PFSK-1 (cell line): ENCODE measurements at regions not wholly inside any gene's neighbourhood (a gene's known extent, or its start where the extent isn't known, plus 50 kb on each side); places are given as distances from the start of the nearest gene placed in this dataset.

ENCODE experiments used
- FOXP2 ChIP-seq: optimal IDR thresholded peaks from 2 replicates; pipeline ENCODE3; 2011; ENCODE audit warnings: borderline replicate concordance, control low read depth, inconsistent platforms; ENCODE audit not compliant: insufficient read depth; ENCODE audit errors: extremely low read length, extremely low read depth
- POLR2AphosphoS5 ChIP-seq: IDR thresholded peaks from 2 replicates; pipeline ENCODE4 v1.6.1; 2012; ENCODE audit warnings: low read depth, mild to moderate bottlenecking, control low read depth, low read length, moderate library complexity
- SIN3A ChIP-seq: IDR thresholded peaks from 2 replicates; pipeline ENCODE4 v1.6.1; 2012; ENCODE audit warnings: mild to moderate bottlenecking, low read length, moderate library complexity, borderline replicate concordance; ENCODE audit not compliant: insufficient read depth
- TAF1 ChIP-seq: IDR thresholded peaks from 2 replicates; pipeline ENCODE4 v1.6.1; 2012; ENCODE audit warnings: low read length, control low read depth, borderline replicate concordance; ENCODE audit not compliant: insufficient read depth
- TF ChIP-seq, protein P1 (sequence below), 2 experiments: IDR thresholded peaks; 2 replicates each; pipeline versions ENCODE4 v1.6.1 to v1.8.0; 2011 to 2012; ENCODE audit warnings: low read depth in 2 of 2, low read length in 2 of 2, control low read depth in 1 of 2, inconsistent platforms in 1 of 2, mild to moderate bottlenecking in 1 of 2, moderate library complexity in 1 of 2; ENCODE audit not compliant: insufficient read depth in 1 of 2

DNA sequence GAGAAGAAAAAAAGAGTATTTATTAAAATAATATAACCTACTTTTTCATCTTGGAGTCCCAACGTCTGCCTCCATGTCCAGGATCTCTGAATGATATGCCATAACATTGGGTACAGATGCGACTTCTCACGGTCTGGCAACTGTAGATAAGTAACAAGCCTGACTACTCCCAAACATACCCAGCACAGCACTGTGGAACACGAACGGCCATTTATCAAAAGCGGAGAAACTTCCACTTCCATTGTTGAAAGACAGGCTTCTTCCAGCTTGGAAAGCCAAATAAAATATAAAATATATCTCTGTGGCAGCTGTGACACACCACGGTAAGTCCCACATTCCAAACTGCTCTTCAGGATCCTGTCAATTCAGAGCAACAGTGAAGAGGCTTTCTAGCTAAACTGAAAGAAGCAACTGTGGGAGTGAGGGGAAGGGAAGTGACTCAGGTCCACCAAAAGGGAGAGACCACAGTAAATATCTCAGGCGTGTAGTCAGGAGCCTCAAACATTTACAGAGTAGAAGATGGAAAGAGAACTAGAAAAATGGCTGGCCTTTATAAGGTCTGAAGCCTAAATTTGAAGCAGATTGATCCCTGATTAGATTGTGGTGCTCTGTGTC lies 331.7 kb downstream of the LIG4 start:
- TF ChIP-seq, protein P1, sequence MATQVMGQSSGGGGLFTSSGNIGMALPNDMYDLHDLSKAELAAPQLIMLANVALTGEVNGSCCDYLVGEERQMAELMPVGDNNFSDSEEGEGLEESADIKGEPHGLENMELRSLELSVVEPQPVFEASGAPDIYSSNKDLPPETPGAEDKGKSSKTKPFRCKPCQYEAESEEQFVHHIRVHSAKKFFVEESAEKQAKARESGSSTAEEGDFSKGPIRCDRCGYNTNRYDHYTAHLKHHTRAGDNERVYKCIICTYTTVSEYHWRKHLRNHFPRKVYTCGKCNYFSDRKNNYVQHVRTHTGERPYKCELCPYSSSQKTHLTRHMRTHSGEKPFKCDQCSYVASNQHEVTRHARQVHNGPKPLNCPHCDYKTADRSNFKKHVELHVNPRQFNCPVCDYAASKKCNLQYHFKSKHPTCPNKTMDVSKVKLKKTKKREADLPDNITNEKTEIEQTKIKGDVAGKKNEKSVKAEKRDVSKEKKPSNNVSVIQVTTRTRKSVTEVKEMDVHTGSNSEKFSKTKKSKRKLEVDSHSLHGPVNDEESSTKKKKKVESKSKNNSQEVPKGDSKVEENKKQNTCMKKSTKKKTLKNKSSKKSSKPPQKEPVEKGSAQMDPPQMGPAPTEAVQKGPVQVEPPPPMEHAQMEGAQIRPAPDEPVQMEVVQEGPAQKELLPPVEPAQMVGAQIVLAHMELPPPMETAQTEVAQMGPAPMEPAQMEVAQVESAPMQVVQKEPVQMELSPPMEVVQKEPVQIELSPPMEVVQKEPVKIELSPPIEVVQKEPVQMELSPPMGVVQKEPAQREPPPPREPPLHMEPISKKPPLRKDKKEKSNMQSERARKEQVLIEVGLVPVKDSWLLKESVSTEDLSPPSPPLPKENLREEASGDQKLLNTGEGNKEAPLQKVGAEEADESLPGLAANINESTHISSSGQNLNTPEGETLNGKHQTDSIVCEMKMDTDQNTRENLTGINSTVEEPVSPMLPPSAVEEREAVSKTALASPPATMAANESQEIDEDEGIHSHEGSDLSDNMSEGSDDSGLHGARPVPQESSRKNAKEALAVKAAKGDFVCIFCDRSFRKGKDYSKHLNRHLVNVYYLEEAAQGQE (IDR thresholded peaks at IDR 0.05; ENCODE audit: insufficient read depth in 1 of 2, low read depth in 2 of 2, low read length in 2 of 2) = no peak
- no peak for TF ChIP-seq POLR2AphosphoS5
- TF ChIP-seq FOXP2 = no peak
- no peak for TF ChIP-seq SIN3A
- TF ChIP-seq TAF1 = no peak

DNA sequence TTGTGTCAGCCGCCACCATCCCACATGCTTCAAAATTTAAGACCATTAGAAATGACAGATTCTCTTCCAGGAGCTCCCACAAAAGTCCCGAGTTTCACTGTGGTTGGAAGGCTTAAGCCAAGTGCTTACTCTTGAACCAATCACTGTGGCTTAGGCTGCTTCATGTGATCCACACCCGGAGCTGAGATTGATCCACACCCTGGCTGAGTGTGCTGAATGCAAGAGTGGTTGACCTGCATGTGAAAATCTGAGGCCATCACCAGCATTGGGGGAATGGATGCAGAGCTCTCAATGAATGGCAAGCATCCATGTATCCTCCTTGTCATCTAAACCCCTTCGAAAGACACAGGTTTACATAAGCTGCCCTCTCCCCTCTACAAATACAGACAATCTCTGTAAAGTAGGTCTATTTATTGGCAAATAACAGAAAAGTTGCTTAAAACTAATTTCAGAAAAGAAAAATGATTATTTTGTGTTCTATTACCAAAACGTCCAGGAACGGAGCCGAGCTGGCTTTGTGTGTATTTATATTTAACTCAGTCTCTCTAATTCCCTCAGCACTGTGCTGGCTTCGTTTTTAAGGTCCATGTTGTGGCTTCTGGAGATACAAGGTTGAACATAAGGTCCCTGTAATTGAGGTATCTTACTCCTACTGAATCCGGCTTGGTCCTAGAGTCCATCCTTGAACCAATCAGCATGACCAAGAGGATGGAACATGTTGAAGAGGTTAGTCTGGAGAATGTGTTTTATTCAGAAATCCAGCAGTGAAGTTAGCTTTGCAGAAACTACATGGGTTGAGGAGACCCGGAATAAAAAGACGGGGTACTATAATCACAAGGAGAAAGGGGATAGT lies 332.4 kb downstream of the LIG4 start:
- TF ChIP-seq SIN3A (no peak), POLR2AphosphoS5 (no peak), FOXP2 (no peak), TAF1 (no peak)
- TF ChIP-seq, protein P1 (IDR thresholded peaks at IDR 0.05; ENCODE audit: insufficient read depth in 1 of 2, low read depth in 2 of 2, low read length in 2 of 2) = no peak

DNA sequence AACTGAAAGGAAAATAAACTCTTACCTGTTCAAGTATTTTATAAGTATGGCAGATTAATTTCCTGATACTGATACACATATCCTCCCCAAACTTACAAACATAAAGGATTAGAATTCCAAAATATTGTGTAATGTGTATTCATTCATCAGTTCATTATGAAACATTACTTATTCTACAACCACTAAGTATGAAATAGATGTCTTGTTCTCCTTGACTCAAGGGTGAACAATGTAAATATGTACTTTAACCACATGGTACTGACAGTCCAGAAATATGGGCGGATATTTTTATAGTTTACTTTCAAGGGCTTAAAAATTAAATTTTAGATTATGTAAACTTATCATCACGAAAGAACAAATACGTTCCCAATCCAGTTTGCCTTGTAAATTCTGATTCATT lies 334.0 kb downstream of the LIG4 start:
- TF ChIP-seq, protein P1 (IDR thresholded peaks at IDR 0.05; ENCODE audit: insufficient read depth in 1 of 2, low read depth in 2 of 2, low read length in 2 of 2) = no peak
- no peak for TF ChIP-seq SIN3A
- no peak for TF ChIP-seq POLR2AphosphoS5
- no peak for TF ChIP-seq FOXP2
- TF ChIP-seq TAF1 = no peak

DNA sequence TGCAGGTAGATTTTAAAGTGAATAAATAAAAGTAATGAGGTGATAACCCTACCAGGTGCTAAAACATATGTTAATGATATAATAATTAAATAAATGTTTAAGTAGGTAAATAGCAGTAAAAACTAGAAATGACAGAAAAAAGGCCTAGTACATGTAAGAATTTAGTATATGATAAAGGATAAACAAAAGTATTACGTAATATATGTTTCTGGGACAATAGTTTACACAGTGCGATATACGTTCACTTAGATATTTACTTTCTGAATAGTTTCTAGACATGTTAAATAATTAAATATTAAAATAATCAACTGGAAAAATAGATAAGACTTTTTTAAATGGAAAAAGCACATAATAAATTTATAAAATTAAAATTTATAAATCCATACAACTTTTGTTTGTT lies 340.9 kb downstream of the LIG4 start:
- TF ChIP-seq SIN3A = no peak
- no peak for TF ChIP-seq TAF1
- TF ChIP-seq POLR2AphosphoS5 = no peak
- no peak for TF ChIP-seq FOXP2
- TF ChIP-seq, protein P1 (IDR thresholded peaks at IDR 0.05; ENCODE audit: insufficient read depth in 1 of 2, low read depth in 2 of 2, low read length in 2 of 2) = no peak
